ENCODE measurements at regions not wholly inside any gene's neighbourhood (a gene's known extent, or its start where the extent isn't known, plus 50 kb on each side); places are given as distances from the start of the nearest gene placed in this dataset.

- Histone ChIP-seq H3K27me3 (ENCODE audit: control insufficient read depth, insufficient read depth, low read length) (no peaks in the 10 kb centered on the region), H3K4me3 (ENCODE audit: low read depth, low read length) (no peak overlapping the region), H3K36me3 (ENCODE audit: control insufficient read depth, insufficient read depth, low read length) (no peaks in the 10 kb centered on the region)
- DNase-seq (ENCODE audit: low read depth) = peak; percentile 62
- TF ChIP-seq CTCF (IDR thresholded peaks at IDR 0.05; ENCODE audit: insufficient read depth, low read length, poor library complexity, severe bottlenecking) = no peak
These were observed 58.0 kb upstream of the ELK3 start for GRCh38 chr12:96136161-96136560.

GRCh38 chr12:96136725-96137378 lies 57.3 kb upstream of the ELK3 start:
- no peak for DNase-seq (ENCODE audit: low read depth)
- no peak for TF ChIP-seq CTCF (IDR thresholded peaks at IDR 0.05; ENCODE audit: insufficient read depth, low read length, poor library complexity, severe bottlenecking)
- no peaks in the 10 kb centered on the region for H3K27me3 ChIP-seq (ENCODE audit: control insufficient read depth, insufficient read depth, low read length)
- H3K36me3 ChIP-seq (ENCODE audit: control insufficient read depth, insufficient read depth, low read length) = no peaks in the 10 kb centered on the region
- H3K4me3 ChIP-seq (ENCODE audit: low read depth, low read length) = no peak overlapping the region

- Histone ChIP-seq H3K27me3 (ENCODE audit: control insufficient read depth, insufficient read depth, low read length) (no peaks in the 10 kb centered on the region), H3K4me3 (ENCODE audit: low read depth, low read length) (no peak overlapping the region), H3K36me3 (ENCODE audit: control insufficient read depth, insufficient read depth, low read length) (no peaks in the 10 kb centered on the region)
- peak; percentile 23 for DNase-seq (ENCODE audit: low read depth)
- TF ChIP-seq CTCF (IDR thresholded peaks at IDR 0.05; ENCODE audit: insufficient read depth, low read length, poor library complexity, severe bottlenecking) = no peak
These were observed 54.0 kb upstream of the ELK3 start for GRCh38 chr12:96140174-96140573.

- no peaks in the 10 kb centered on the region for H3K27me3 ChIP-seq (ENCODE audit: control insufficient read depth, insufficient read depth, low read length)
- TF ChIP-seq CTCF (IDR thresholded peaks at IDR 0.05; ENCODE audit: insufficient read depth, low read length, poor library complexity, severe bottlenecking) = no peak
- no peaks in the 10 kb centered on the region for H3K36me3 ChIP-seq (ENCODE audit: control insufficient read depth, insufficient read depth, low read length)
- H3K4me3 ChIP-seq (ENCODE audit: low read depth, low read length) = no peak overlapping the region
- peak; percentile 21 for DNase-seq (ENCODE audit: low read depth)
These were observed 52.8 kb upstream of the ELK3 start for GRCh38 chr12:96141216-96141912.

- Histone ChIP-seq H3K4me3 (ENCODE audit: low read depth, low read length) (no peak overlapping the region), H3K27me3 (ENCODE audit: control insufficient read depth, insufficient read depth, low read length) (no peaks in the 10 kb centered on the region), H3K36me3 (ENCODE audit: control insufficient read depth, insufficient read depth, low read length) (no peaks in the 10 kb centered on the region)
- no peak for DNase-seq (ENCODE audit: low read depth)
- TF ChIP-seq CTCF (IDR thresholded peaks at IDR 0.05; ENCODE audit: insufficient read depth, low read length, poor library complexity, severe bottlenecking) = no peak
These were observed 50.8 kb upstream of the ELK3 start for GRCh38 chr12:96143392-96143791.
